ENCODE measurements at regions not wholly inside any gene's neighbourhood (a gene's known extent, or its start where the extent isn't known, plus 50 kb on each side); places are given as distances from the start of the nearest gene placed in this dataset.
A peak's percentile ranks its signal among the peaks of the same experiment; 100 is the strongest.

DNA sequence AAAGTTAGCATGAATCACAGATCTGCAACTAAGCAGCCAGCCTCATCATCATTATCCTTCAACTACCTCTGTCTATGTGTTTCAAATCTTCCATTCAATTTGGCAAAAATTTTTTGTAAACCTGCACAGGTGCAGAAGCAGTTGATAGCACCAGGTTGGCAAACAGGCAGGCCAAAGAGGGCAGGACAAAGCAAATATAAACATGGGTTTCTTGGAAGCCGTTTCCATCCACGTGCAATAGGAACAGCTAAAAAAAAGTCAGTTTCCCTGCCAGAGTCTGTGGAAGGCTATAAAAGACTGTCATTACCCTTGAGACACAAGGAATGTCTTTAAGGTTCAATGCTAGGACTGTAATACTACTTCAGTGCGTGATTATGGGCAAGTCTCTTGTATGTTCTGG, 253.2 kb downstream of the PDHA2 start:
- H2AK5ac ChIP-seq (ENCODE audit: low read depth, low read length) = no peak overlapping the region
- H4K91ac ChIP-seq (ENCODE audit: low read depth, low read length, poor library complexity) = no peak overlapping the region
- no peak overlapping the region for H2BK120ac ChIP-seq (ENCODE audit: low read depth, low read length)
- H3K9me3 ChIP-seq (replicated peaks in 1 of 2; ENCODE audit: control insufficient read depth in 2 of 2, insufficient read depth in 1 of 2, low read depth in 1 of 2, low read length in 2 of 2) = no peaks in the 10 kb centered on the region
- peak overlapping the region; percentile 20 for H2AFZ ChIP-seq (ENCODE audit: low read length)
- no peak overlapping the region for H3K27ac ChIP-seq (replicated peaks; ENCODE audit: low read length)
- H3K14ac ChIP-seq (ENCODE audit: low read length) = no peak overlapping the region
- H3K4ac ChIP-seq (ENCODE audit: low read length) = no peak overlapping the region
- H2BK15ac ChIP-seq (ENCODE audit: low read length) = no peak overlapping the region
- H4K8ac ChIP-seq (ENCODE audit: low read depth, low read length) = no peak overlapping the region
- H2BK12ac ChIP-seq (ENCODE audit: low read length) = no peak overlapping the region
- no peak overlapping the region for H2BK5ac ChIP-seq (ENCODE audit: low read length)
- no peak overlapping the region for H3K4me2 ChIP-seq (ENCODE audit: insufficient read depth, low read length, poor library complexity, severe bottlenecking)
- no peak overlapping the region for H3K18ac ChIP-seq (ENCODE audit: low read length)
- H3K79me1 ChIP-seq (ENCODE audit: low read depth, low read length) = no peaks in the 10 kb centered on the region
- H3K4me3 ChIP-seq (ENCODE audit: low read length in 2 of 2) = no peak overlapping the region
- DNase-seq (ENCODE audit: low spot score) = no peak
- H3K36me3 ChIP-seq (replicated peaks in 1 of 2; ENCODE audit: control insufficient read depth in 2 of 2, insufficient read depth in 2 of 2, low read length in 2 of 2) = no peaks in the 10 kb centered on the region
- H3K23ac ChIP-seq (ENCODE audit: low read depth, low read length, poor library complexity) = no peak overlapping the region
- peaks cover 0 to 2% of the 10 kb centered on the region in 2 donors for H3K4me1 ChIP-seq (ENCODE audit: control insufficient read depth in 2 of 2, insufficient read depth in 1 of 2, low read depth in 1 of 2, low read length in 2 of 2)
- no peak overlapping the region for H3K9ac ChIP-seq (ENCODE audit: low read depth, low read length, poor library complexity)
- no peaks in the 10 kb centered on the region for H3K27me3 ChIP-seq (ENCODE audit: control insufficient read depth in 3 of 3, insufficient read depth in 3 of 3, low read depth in 1 of 3, low read length in 3 of 3)
- WGBS, 2 donors (ENCODE audit: extremely low coverage in 2 of 2, insufficient read length in 2 of 2, insufficient replicate concordance in 1 of 2) = no CpG with 5 or more reads among the region's 3 CpGs

DNA sequence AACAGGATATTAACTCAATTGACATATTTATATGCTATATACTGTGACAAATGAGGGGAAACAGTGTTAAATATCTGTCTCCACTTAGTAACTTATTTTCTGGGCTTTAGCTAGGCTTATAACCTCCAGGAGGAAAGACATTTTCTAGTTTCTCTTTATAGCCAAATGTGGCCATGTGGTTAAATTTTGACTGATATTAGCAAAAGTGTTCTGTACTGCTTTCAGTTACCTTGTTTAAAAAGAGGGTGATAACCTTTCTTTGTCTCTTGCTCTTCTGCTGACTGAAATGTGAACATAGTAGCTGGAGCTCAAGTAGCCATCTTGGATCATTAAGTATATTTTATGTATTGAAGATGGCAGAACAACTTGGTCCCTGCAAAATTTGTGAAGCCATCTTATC, 253.7 kb downstream of the PDHA2 start:
- no peak overlapping the region for H2BK5ac ChIP-seq (ENCODE audit: low read length)
- H3K27ac ChIP-seq (replicated peaks; ENCODE audit: low read length) = no peak overlapping the region
- no peaks in the 10 kb centered on the region for H3K79me1 ChIP-seq (ENCODE audit: low read depth, low read length)
- H3K18ac ChIP-seq (ENCODE audit: low read length) = no peak overlapping the region
- H4K91ac ChIP-seq (ENCODE audit: low read depth, low read length, poor library complexity) = no peak overlapping the region
- H2BK12ac ChIP-seq (ENCODE audit: low read length) = no peak overlapping the region
- peak overlapping the region; percentile 20 for H2AFZ ChIP-seq (ENCODE audit: low read length)
- H3K4me1 ChIP-seq (ENCODE audit: control insufficient read depth in 2 of 2, insufficient read depth in 1 of 2, low read depth in 1 of 2, low read length in 2 of 2) = peaks cover 0 to 2% of the 10 kb centered on the region in 2 donors
- H3K36me3 ChIP-seq (replicated peaks in 1 of 2; ENCODE audit: control insufficient read depth in 2 of 2, insufficient read depth in 2 of 2, low read length in 2 of 2) = no peaks in the 10 kb centered on the region
- no peak overlapping the region for H3K9ac ChIP-seq (ENCODE audit: low read depth, low read length, poor library complexity)
- no peak overlapping the region for H2BK15ac ChIP-seq (ENCODE audit: low read length)
- no peak overlapping the region for H3K23ac ChIP-seq (ENCODE audit: low read depth, low read length, poor library complexity)
- no peaks in the 10 kb centered on the region for H3K9me3 ChIP-seq (replicated peaks in 1 of 2; ENCODE audit: control insufficient read depth in 2 of 2, insufficient read depth in 1 of 2, low read depth in 1 of 2, low read length in 2 of 2)
- H2BK120ac ChIP-seq (ENCODE audit: low read depth, low read length) = no peak overlapping the region
- no peak overlapping the region for H3K4me3 ChIP-seq (ENCODE audit: low read length in 2 of 2)
- no peak overlapping the region for H3K4me2 ChIP-seq (ENCODE audit: insufficient read depth, low read length, poor library complexity, severe bottlenecking)
- no peak overlapping the region for H2AK5ac ChIP-seq (ENCODE audit: low read depth, low read length)
- no peaks in the 10 kb centered on the region for H3K27me3 ChIP-seq (ENCODE audit: control insufficient read depth in 3 of 3, insufficient read depth in 3 of 3, low read depth in 1 of 3, low read length in 3 of 3)
- H3K14ac ChIP-seq (ENCODE audit: low read length) = no peak overlapping the region
- no peak overlapping the region for H3K4ac ChIP-seq (ENCODE audit: low read length)
- H4K8ac ChIP-seq (ENCODE audit: low read depth, low read length) = no peak overlapping the region
- DNase-seq (ENCODE audit: low spot score) = no peak

DNA sequence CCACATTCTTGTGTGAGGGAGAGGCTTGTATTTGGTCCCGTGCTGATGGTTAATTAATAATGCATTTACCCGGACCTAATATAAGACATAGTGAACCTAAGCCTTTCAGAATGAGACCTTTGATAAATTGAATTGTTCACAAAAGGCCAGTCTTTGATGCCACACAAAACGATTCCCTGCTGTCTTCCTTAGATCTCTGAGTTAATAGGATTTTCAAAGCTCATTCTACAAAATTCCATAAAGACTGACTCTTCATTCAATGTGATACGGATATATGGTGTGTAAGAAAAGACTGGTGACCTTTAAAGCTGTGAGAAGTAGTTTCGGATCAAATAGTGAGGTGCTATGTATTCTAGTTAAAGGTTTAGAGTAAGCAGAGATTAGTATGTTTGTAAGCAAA, 254.3 kb downstream of the PDHA2 start:
- no peak overlapping the region for H2BK5ac ChIP-seq (ENCODE audit: low read length)
- no peak overlapping the region for H3K4ac ChIP-seq (ENCODE audit: low read length)
- H2AFZ ChIP-seq (ENCODE audit: low read length) = peak overlapping the region; percentile 8
- no peak overlapping the region for H4K91ac ChIP-seq (ENCODE audit: low read depth, low read length, poor library complexity)
- peak; percentile 9 for DNase-seq (ENCODE audit: low spot score)
- H3K36me3 ChIP-seq (replicated peaks in 1 of 2; ENCODE audit: control insufficient read depth in 2 of 2, insufficient read depth in 2 of 2, low read length in 2 of 2) = no peaks in the 10 kb centered on the region
- H2BK120ac ChIP-seq (ENCODE audit: low read depth, low read length) = no peak overlapping the region
- no peak overlapping the region for H3K4me3 ChIP-seq (ENCODE audit: low read length in 2 of 2)
- no CpG with 5 or more reads among the region's 5 CpGs for WGBS, 2 donors (ENCODE audit: extremely low coverage in 2 of 2, insufficient read length in 2 of 2, insufficient replicate concordance in 1 of 2)
- H3K9me3 ChIP-seq (replicated peaks in 1 of 2; ENCODE audit: control insufficient read depth in 2 of 2, insufficient read depth in 1 of 2, low read depth in 1 of 2, low read length in 2 of 2) = no peaks in the 10 kb centered on the region
- H2BK12ac ChIP-seq (ENCODE audit: low read length) = no peak overlapping the region
- H3K27ac ChIP-seq (replicated peaks; ENCODE audit: low read length) = no peak overlapping the region
- peaks cover 0 to 2% of the 10 kb centered on the region in 2 donors for H3K4me1 ChIP-seq (ENCODE audit: control insufficient read depth in 2 of 2, insufficient read depth in 1 of 2, low read depth in 1 of 2, low read length in 2 of 2)
- H2BK15ac ChIP-seq (ENCODE audit: low read length) = no peak overlapping the region
- H3K79me1 ChIP-seq (ENCODE audit: low read depth, low read length) = no peaks in the 10 kb centered on the region
- H3K18ac ChIP-seq (ENCODE audit: low read length) = no peak overlapping the region
- no peak overlapping the region for H2AK5ac ChIP-seq (ENCODE audit: low read depth, low read length)
- no peaks in the 10 kb centered on the region for H3K27me3 ChIP-seq (ENCODE audit: control insufficient read depth in 3 of 3, insufficient read depth in 3 of 3, low read depth in 1 of 3, low read length in 3 of 3)
- no peak overlapping the region for H3K14ac ChIP-seq (ENCODE audit: low read length)
- H3K9ac ChIP-seq (ENCODE audit: low read depth, low read length, poor library complexity) = no peak overlapping the region
- no peak overlapping the region for H4K8ac ChIP-seq (ENCODE audit: low read depth, low read length)
- H3K4me2 ChIP-seq (ENCODE audit: insufficient read depth, low read length, poor library complexity, severe bottlenecking) = no peak overlapping the region
- no peak overlapping the region for H3K23ac ChIP-seq (ENCODE audit: low read depth, low read length, poor library complexity)

DNA sequence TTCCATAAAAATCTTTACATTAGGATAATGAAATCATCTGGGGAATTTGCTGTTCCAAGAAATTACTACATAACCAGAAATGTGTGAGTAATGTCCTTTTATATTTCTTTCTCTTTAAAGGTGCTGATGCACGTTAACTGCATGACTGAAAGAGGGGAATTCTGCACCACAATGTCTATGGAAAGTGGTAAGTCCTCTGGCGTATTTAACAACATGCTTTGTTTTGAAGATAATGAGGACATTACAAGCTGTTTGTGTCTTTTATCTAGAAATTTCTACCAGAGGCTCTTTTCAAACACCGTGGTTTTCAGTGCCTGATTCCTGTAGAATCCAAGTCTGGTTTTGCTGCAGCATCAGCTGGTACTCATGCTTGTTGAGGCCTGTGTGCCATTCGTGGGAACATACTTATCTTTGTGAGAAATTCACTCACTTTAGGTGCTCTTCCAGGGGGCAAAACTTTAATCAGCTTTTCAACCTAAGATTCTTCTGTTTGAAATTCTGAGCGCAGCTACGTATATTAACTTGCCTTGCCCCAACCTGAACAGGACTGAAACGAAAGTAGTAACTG, 257.2 kb downstream of the PDHA2 start:
- H3K36me3 ChIP-seq (replicated peaks in 1 of 2; ENCODE audit: control insufficient read depth in 2 of 2, insufficient read depth in 2 of 2, low read length in 2 of 2) = no peaks in the 10 kb centered on the region

More for the DNA sequence above, 257.2 kb downstream of the PDHA2 start:
- Histone ChIP-seq H3K4me2 (ENCODE audit: insufficient read depth, low read length, poor library complexity, severe bottlenecking) (no peak overlapping the region), H2BK15ac (ENCODE audit: low read length) (no peak overlapping the region), H3K4me3 (ENCODE audit: low read length in 2 of 2) (no peak overlapping the region), H3K23ac (ENCODE audit: low read depth, low read length, poor library complexity) (no peak overlapping the region), H3K4me1 (ENCODE audit: control insufficient read depth in 2 of 2, insufficient read depth in 1 of 2, low read depth in 1 of 2, low read length in 2 of 2) (peaks cover 0 to 2% of the 10 kb centered on the region in 2 donors), H2AK5ac (ENCODE audit: low read depth, low read length) (no peak overlapping the region), H3K27me3 (ENCODE audit: control insufficient read depth in 3 of 3, insufficient read depth in 3 of 3, low read depth in 1 of 3, low read length in 3 of 3) (no peaks in the 10 kb centered on the region), H3K9ac (ENCODE audit: low read depth, low read length, poor library complexity) (no peak overlapping the region), H2AFZ (ENCODE audit: low read length) (no peak overlapping the region), H4K91ac (ENCODE audit: low read depth, low read length, poor library complexity) (no peak overlapping the region), H3K18ac (ENCODE audit: low read length) (no peak overlapping the region), H2BK5ac (ENCODE audit: low read length) (no peak overlapping the region), H3K14ac (ENCODE audit: low read length) (no peak overlapping the region), H3K27ac (replicated peaks; ENCODE audit: low read length) (peak overlapping the region; percentile 8), H3K9me3 (replicated peaks in 1 of 2; ENCODE audit: control insufficient read depth in 2 of 2, insufficient read depth in 1 of 2, low read depth in 1 of 2, low read length in 2 of 2) (no peaks in the 10 kb centered on the region), H4K8ac (ENCODE audit: low read depth, low read length) (no peak overlapping the region), H2BK12ac (ENCODE audit: low read length) (no peak overlapping the region), H2BK120ac (ENCODE audit: low read depth, low read length) (no peak overlapping the region), H3K4ac (ENCODE audit: low read length) (no peak overlapping the region), H3K79me1 (ENCODE audit: low read depth, low read length) (no peaks in the 10 kb centered on the region)
- peak; percentile 38 for DNase-seq (ENCODE audit: low spot score)
- no CpG with 5 or more reads among the region's 7 CpGs for WGBS, 2 donors (ENCODE audit: extremely low coverage in 2 of 2, insufficient read length in 2 of 2, insufficient replicate concordance in 1 of 2)
